ENCODE measurements at regions not wholly inside any gene's neighbourhood (a gene's known extent, or its start where the extent isn't known, plus 50 kb on each side); places are given as distances from the start of the nearest gene placed in this dataset.

DNA sequence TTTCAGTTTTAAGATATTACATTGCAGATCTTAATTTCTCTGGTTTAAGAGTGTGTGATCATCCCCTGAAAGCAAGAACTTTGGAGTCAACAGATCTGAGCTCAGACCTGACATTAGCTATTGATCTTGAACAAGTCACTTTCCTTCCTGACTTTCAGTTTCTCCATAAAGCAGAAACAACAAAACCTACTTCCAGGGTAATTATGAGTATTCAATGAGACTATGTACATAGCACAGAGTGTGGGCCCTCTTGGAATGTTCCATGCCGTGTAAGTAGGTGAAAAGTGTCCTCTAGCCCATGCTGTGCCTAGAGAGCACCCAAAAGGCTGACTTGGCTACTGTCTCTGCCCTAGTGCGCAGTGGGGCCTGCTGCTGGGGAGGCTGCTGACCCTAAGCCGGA, 188.0 kb upstream of the RPL34 start:
- Histone ChIP-seq H3K9ac (no peak overlapping the region), H3K79me2 (no peaks in the 10 kb centered on the region), H3K36me3 (ENCODE audit: control insufficient read depth, insufficient read depth, low read length) (no peaks in the 10 kb centered on the region), H3K4me1 (no peaks in the 10 kb centered on the region), H3K27me3 (ENCODE audit: control insufficient read depth, insufficient read depth, low read length) (no peaks in the 10 kb centered on the region), H3K4me2 (ENCODE audit: low read length) (no peak overlapping the region), H3K27ac (no peak overlapping the region), H3K9me3 (ENCODE audit: control insufficient read depth, low read length) (no peaks in the 10 kb centered on the region), H3K4me3 (ENCODE audit: low read depth, low read length) (no peak overlapping the region), H2AFZ (no peak overlapping the region)
- TF ChIP-seq, protein P1, sequence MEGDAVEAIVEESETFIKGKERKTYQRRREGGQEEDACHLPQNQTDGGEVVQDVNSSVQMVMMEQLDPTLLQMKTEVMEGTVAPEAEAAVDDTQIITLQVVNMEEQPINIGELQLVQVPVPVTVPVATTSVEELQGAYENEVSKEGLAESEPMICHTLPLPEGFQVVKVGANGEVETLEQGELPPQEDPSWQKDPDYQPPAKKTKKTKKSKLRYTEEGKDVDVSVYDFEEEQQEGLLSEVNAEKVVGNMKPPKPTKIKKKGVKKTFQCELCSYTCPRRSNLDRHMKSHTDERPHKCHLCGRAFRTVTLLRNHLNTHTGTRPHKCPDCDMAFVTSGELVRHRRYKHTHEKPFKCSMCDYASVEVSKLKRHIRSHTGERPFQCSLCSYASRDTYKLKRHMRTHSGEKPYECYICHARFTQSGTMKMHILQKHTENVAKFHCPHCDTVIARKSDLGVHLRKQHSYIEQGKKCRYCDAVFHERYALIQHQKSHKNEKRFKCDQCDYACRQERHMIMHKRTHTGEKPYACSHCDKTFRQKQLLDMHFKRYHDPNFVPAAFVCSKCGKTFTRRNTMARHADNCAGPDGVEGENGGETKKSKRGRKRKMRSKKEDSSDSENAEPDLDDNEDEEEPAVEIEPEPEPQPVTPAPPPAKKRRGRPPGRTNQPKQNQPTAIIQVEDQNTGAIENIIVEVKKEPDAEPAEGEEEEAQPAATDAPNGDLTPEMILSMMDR (IDR thresholded peaks at IDR 0.05), result no peak

DNA sequence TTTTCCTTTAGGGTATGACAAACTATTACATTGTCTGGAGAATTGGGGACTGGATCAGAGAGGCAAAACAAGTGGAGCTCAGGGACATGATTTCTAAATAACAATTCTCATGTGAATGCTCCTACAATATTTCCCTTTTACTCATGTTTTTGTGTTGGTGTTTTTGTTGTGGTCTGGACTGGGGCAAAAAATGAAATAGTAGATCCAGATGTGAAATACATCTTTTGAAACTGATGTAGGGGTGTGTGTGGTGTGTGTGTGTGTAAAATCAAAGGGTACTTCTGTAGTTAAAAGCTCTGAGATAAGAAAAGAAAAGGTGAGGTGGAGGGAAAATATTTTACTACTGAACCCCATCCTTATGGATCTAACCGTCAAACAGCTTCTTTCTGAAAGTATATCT, 188.4 kb upstream of the RPL34 start:
- no peaks in the 10 kb centered on the region for H3K79me2 ChIP-seq

DNA sequence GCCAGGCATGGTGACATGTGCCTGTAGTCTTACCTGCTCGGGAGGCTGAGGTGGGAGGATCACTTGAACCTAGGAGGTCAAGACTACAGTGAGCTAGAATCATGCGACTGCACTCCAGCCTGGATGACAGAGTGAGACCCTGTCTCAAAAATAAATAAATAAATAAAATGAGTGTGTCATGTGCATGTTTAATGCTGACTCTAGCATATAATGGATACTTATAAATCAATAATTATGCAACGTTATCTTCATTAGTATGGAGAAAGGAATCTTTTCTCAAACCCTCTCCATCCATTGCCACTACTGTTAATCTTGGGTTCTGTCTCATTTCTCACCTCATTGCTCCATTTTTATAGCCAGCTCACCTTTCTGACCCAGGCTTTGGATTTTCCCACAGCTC, 189.5 kb upstream of the RPL34 start:
- Histone ChIP-seq H3K36me3 (ENCODE audit: control insufficient read depth, insufficient read depth, low read length) (no peaks in the 10 kb centered on the region), H3K79me2 (no peaks in the 10 kb centered on the region), H3K9ac (no peak overlapping the region), H3K27me3 (ENCODE audit: control insufficient read depth, insufficient read depth, low read length) (no peaks in the 10 kb centered on the region), H3K27ac (no peak overlapping the region), H3K4me2 (ENCODE audit: low read length) (no peak overlapping the region), H3K4me1 (no peaks in the 10 kb centered on the region), H2AFZ (no peak overlapping the region), H3K9me3 (ENCODE audit: control insufficient read depth, low read length) (no peaks in the 10 kb centered on the region), H3K4me3 (ENCODE audit: low read depth, low read length) (no peak overlapping the region)
- TF ChIP-seq, protein P1 (IDR thresholded peaks at IDR 0.05), result no peak

More for the DNA sequence above, 188.4 kb upstream of the RPL34 start:
- Histone ChIP-seq H3K36me3 (ENCODE audit: control insufficient read depth, insufficient read depth, low read length) (no peaks in the 10 kb centered on the region), H3K9ac (no peak overlapping the region), H3K4me2 (ENCODE audit: low read length) (no peak overlapping the region), H3K9me3 (ENCODE audit: control insufficient read depth, low read length) (no peaks in the 10 kb centered on the region), H2AFZ (no peak overlapping the region), H3K27ac (no peak overlapping the region), H3K27me3 (ENCODE audit: control insufficient read depth, insufficient read depth, low read length) (no peaks in the 10 kb centered on the region), H3K4me3 (ENCODE audit: low read depth, low read length) (no peak overlapping the region), H3K4me1 (no peaks in the 10 kb centered on the region)
- TF ChIP-seq, protein P1 (IDR thresholded peaks at IDR 0.05), result no peak

DNA sequence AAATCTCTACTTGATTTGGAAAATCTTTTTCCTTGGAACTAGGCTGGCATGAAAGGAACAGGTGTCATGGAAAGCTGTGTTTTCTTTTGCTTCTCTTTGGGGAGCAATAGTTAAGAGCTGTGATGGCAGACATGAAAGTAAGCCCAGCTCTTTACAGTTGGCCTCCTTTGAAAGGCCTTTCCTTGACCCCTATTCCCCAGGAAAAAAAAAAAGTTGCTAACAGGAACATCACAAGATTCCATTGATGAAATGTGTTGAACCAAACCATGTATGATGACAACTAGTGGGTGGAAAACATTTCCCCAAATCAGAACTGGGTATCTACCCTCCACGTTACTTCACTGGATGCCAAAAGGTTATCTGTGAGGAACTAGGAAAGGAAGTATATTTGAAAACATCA, 190.7 kb upstream of the RPL34 start:
- TF ChIP-seq, protein P1 (IDR thresholded peaks at IDR 0.05), result no peak
- Histone ChIP-seq H3K36me3 (ENCODE audit: control insufficient read depth, insufficient read depth, low read length) (no peaks in the 10 kb centered on the region), H3K79me2 (no peaks in the 10 kb centered on the region), H3K4me1 (no peaks in the 10 kb centered on the region), H3K27me3 (ENCODE audit: control insufficient read depth, insufficient read depth, low read length) (no peaks in the 10 kb centered on the region), H2AFZ (no peak overlapping the region), H3K9ac (no peak overlapping the region), H3K9me3 (ENCODE audit: control insufficient read depth, low read length) (no peaks in the 10 kb centered on the region), H3K4me2 (ENCODE audit: low read length) (no peak overlapping the region), H3K27ac (no peak overlapping the region), H3K4me3 (ENCODE audit: low read depth, low read length) (no peak overlapping the region)

DNA sequence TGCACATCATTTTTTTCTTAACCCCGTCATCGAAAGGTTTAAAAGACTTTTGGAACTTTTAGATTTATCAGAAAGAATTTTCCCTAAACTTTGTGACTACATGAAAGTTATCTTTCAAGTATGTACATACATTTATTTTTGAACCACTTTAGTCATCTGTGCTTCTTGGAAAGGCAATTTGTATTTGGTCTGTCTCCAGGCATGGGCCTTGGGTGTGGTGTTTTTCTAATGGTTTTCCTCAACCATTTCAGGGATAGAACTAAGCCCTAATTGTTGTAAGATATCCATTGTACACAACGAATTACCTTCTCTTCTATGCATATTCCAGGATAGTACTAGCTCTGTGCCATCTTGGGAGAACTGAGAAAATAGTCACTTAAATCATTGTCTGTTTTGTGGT, 191.5 kb upstream of the RPL34 start:
- TF ChIP-seq, protein P1 (IDR thresholded peaks at IDR 0.05), result no peak
- H3K9me3 ChIP-seq (ENCODE audit: control insufficient read depth, low read length), result no peaks in the 10 kb centered on the region
- no peak overlapping the region for H3K4me2 ChIP-seq (ENCODE audit: low read length)
- H3K79me2 ChIP-seq, result no peaks in the 10 kb centered on the region
- no peak overlapping the region for H3K4me3 ChIP-seq (ENCODE audit: low read depth, low read length)
- no peak overlapping the region for H2AFZ ChIP-seq
- no peaks in the 10 kb centered on the region for H3K4me1 ChIP-seq
- no peak overlapping the region for H3K27ac ChIP-seq
- no peak overlapping the region for H3K9ac ChIP-seq
- H3K36me3 ChIP-seq (ENCODE audit: control insufficient read depth, insufficient read depth, low read length), result no peaks in the 10 kb centered on the region
- no peaks in the 10 kb centered on the region for H3K27me3 ChIP-seq (ENCODE audit: control insufficient read depth, insufficient read depth, low read length)
